ENCODE measurements at regions not wholly inside any gene's neighbourhood (a gene's known extent, or its start where the extent isn't known, plus 50 kb on each side); places are given as distances from the start of the nearest gene placed in this dataset.

- TF ChIP-seq MTA2 (IDR thresholded peaks at IDR 0.05; ENCODE audit: low read depth), result no peak
- TF ChIP-seq MXI1 (IDR thresholded peaks at IDR 0.05; ENCODE audit: low read depth, low read length), result no peak
- no peak for TF ChIP-seq MLLT1 (IDR thresholded peaks at IDR 0.05)
- no peak for TF ChIP-seq BHLHE40 (IDR thresholded peaks at IDR 0.05; ENCODE audit: borderline replicate concordance in 1 of 2, low read depth in 2 of 2, low read length in 1 of 2)
- TF ChIP-seq SUZ12 (IDR thresholded peaks at IDR 0.05; ENCODE audit: unreplicated experiment), result no peak
- TF ChIP-seq SPI1 (IDR thresholded peaks at IDR 0.05; ENCODE audit: borderline replicate concordance, insufficient read depth, low read depth, low read length), result no peak
- TF ChIP-seq NR2C1 (IDR thresholded peaks at IDR 0.05), result no peak
- TF ChIP-seq NFYB (IDR thresholded peaks at IDR 0.05; ENCODE audit: insufficient read depth, low read depth, low read length), result no peak
- no peak for TF ChIP-seq STAT1 (conservative IDR thresholded peaks at IDR 0.05)
- TF ChIP-seq RFX5 (IDR thresholded peaks at IDR 0.05; ENCODE audit: low read depth, low read length), result no peak
- no peak for TF ChIP-seq POLR2AphosphoS2 (IDR thresholded peaks at IDR 0.05; ENCODE audit: low read depth, low read length)
These were observed 62.8 kb upstream of the FOXN3 start (continued) for GRCh38 chr14:89479802-89480201.

GRCh38 chr14:89477391-89477790, 60.4 kb upstream of the FOXN3 start:
- Histone ChIP-seq H3K27me3 (replicated peaks in 1 of 2; ENCODE audit: control insufficient read depth in 2 of 2, insufficient read depth in 2 of 2, low read length in 1 of 2) (no peaks in the 10 kb centered on the region), H3K79me2 (ENCODE audit: control insufficient read depth, insufficient read depth, low read length) (no peaks in the 10 kb centered on the region), H2AFZ (ENCODE audit: control insufficient read depth, low read depth, low read length) (no peak overlapping the region), H3K27ac (ENCODE audit: control insufficient read depth, insufficient read depth) (no peak overlapping the region), H3K9me3 (replicated peaks; ENCODE audit: control insufficient read depth, insufficient read depth, low read length) (no peaks in the 10 kb centered on the region), H3K9ac (ENCODE audit: control insufficient read depth, insufficient read depth, low read length) (no peak overlapping the region), H3K36me3 (ENCODE audit: control insufficient read depth in 2 of 2, insufficient read depth in 2 of 2, low read length in 1 of 2) (no peaks in the 10 kb centered on the region), H4K20me1 (ENCODE audit: control insufficient read depth, insufficient read depth) (no peaks in the 10 kb centered on the region), H3K4me3 (no peak overlapping the region), H3K4me2 (ENCODE audit: control insufficient read depth, insufficient read depth) (no peak overlapping the region), H3K4me1 (ENCODE audit: control insufficient read depth, insufficient read depth, low read length) (no peaks in the 10 kb centered on the region)
- in situ Hi-C loops (cut with MboI) (no loop called here), intact Hi-C loops (cut with micrococcal nuclease; ENCODE audit: unreplicated experiment) (no loop called here)
- no peak for DNase-seq (ENCODE audit: low read depth, low spot score)
- FAIRE-seq, result no peak
- RAD21 ChIA-PET (ENCODE audit: unreplicated experiment), result no interaction called here
- POLR2A ChIA-PET, result no interaction called here
- SMC1A ChIA-PET (ENCODE audit: uncharacterized antibody, unreplicated experiment), result interaction anchor here (1.0 to 1.6 kb wide), 2 partner anchors 16 to 93 kb away, joined by 3 to 4 read pairs; no protein-coding TSS in a partner anchor
- CTCF ChIA-PET, result no interaction called here
- no TSS peak for BruUV-seq (replicated peaks)
- 83% methylated on average over 4 of the region's 4 CpGs for WGBS (ENCODE audit: insufficient coverage, insufficient replicate concordance, low lambda C conversion rate, missing lambda C conversion rate)
- no peak for ATAC-seq
- TF ChIP-seq HCFC1 (IDR thresholded peaks at IDR 0.05; ENCODE audit: low read length) (no peak), CTCF (IDR thresholded peaks at IDR 0.05 in 2 of 3, conservative IDR thresholded peaks at IDR 0.05 in 1 of 3; ENCODE audit: control insufficient read depth in 2 of 3, extremely low read depth in 1 of 3, insufficient read depth in 1 of 3, low read depth in 3 of 3, low read length in 3 of 3) (no peak), BCL3 (IDR thresholded peaks at IDR 0.05; ENCODE audit: borderline replicate concordance, insufficient read depth, low read depth, low read length, poor library complexity, severe bottlenecking) (no peak), ZNF24 (IDR thresholded peaks at IDR 0.05) (no peak), USF1 (IDR thresholded peaks at IDR 0.05; ENCODE audit: borderline replicate concordance, extremely low read length, insufficient read depth, low read depth, low read length) (no peak), SMAD5 (IDR thresholded peaks at IDR 0.05; ENCODE audit: low read depth) (no peak), SUZ12 (IDR thresholded peaks at IDR 0.05; ENCODE audit: unreplicated experiment) (no peak), SPI1 (IDR thresholded peaks at IDR 0.05; ENCODE audit: borderline replicate concordance, insufficient read depth, low read depth, low read length) (no peak), ZZZ3 (IDR thresholded peaks at IDR 0.05; ENCODE audit: control insufficient read depth, insufficient read length, low read depth) (no peak)

Data from GM12878 (cell line).